Brain pericyte (primary cell): ENCODE measurements at regions not wholly inside any gene's neighbourhood (a gene's known extent, or its start where the extent isn't known, plus 50 kb on each side); places are given as distances from the start of the nearest gene placed in this dataset.
A peak's percentile ranks its signal among the peaks of the same experiment; 100 is the strongest.
"Not testable (repeated sequence)": the region's sequence is repeated elsewhere in the genome, so short reads cannot be mapped to it uniquely, and the experiment has no call there.

Experiments
- DNase-seq: peaks from one replicate; pipeline ENCODE4 v3.0.0-alpha.2; 2012; ENCODE audit warnings: low read depth, low spot score

DNA sequence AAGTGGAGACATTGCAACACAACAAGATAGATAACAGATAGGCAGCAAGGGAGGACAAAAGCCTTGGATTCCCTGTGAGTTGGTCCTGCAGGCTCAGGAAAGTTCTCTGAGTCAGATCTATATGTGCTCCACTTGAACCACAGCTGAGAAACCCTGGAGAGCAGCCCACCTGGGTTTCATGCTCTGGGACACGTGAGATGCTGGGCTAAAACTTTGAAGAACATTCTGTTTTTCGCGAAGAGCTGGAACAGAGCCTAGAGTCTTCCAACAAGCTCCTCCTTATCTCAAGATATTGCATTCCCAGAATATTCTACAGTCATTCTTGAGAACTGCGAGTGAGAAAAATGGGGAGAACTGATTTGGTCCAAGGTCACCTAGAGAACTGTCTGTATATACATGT lies 583.0 kb upstream of the ROBO1 start:
- no peak for DNase-seq

DNA sequence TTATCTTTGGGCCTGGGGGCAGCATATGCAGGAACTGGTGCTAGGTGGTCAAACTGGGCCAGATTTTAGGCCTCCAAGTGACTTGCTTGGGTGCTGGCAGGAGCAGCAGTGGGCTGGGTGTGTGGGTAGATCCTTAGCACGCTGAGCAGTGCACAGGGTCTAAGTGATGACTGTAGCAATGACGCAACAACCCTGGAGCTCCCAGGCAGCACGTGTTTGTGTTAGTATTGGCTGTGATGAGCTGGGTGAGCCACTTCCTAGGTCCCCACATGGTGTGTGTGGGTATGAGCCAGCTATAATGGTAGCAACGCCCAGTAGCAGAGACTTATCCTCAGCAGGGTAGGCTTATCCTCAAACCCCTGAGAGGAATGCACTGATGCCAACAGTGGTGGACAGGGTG lies 570.6 kb upstream of the ROBO1 start:
- DNase-seq = no peak

DNA sequence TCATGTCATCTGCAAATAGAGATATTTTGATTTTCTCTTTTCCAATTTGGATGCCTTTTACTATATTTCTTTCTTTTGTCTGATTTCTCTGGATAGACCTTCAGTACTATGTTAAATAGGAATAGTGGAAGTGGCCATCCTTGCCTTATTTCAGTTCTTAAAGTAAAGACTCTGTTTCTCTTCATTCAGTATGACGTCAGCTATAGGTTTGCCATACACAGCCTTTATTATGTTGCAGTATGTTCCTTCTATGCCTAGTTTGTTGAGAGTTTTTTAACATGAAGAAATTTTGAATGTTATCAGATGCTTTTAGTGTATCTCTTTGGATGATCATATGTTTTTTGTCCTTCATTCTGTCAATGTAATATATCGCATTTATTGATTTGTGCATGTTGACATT lies 566.7 kb upstream of the ROBO1 start:
- no peak for DNase-seq

- no peak for DNase-seq
Observed at GRCh38 chr3:80331494-80332170, 563.8 kb upstream of the ROBO1 start.

DNA sequence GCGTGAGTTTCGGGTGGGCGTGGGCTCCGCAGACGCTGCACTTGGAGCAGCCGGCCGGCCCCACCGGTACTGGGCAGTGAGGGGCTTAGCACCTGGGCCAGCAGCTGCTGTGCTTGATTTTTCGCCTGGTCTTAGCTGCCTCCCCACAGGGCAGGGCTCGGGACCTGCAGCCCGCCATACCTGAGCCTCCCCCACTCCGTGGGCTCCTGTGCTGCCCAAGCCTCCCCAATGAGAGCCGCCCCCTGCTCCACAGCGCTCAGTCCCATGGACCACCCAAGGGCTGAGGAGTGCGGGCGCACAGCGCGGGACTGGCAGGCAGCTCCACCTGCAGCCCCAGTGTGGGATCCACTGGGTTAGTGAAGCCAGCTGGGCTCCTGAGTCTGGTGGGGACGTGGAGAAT lies 546.7 kb upstream of the ROBO1 start:
- DNase-seq = not testable (repeated sequence)

DNA sequence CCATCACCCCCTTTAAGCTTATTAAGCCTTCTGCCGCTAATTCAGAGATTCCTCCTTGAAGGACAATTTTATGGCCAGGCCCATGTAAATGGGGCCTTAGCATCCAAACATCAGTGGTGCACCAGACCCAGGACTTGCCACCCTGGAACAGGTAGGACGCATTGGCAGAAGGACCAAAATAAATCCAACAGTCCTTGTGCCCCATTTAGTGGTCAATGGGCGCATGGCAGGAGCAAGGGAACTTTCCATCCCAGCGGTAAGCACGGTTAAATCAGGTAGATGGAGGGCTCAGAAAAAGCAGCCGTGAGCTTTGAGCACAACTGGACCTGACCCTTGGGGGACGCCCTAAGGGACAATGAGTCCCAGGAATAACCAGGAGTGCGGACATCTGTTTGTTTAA lies 540.8 kb upstream of the ROBO1 start:
- no peak for DNase-seq

DNA sequence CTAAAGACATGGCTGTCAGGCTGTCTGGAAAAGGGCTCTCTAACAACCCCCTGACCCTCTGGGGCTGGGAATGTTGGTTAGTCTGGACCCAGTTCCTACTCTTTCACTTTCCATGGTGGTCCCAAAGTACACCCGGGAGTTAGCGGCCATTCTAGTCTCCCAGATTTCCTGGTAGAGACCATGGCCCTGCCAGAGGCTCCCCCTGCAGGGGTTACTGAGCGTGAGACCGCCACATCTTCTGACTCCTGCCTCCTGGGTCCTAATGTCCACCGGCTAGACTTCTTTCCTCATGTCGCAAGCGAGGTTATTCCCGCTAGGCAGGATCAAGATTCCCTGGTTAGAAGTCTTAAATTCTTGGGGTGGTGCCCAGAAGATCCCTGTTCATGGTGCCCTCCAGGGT lies 540.0 kb upstream of the ROBO1 start:
- DNase-seq = no peak

GRCh38 chr3:80297720-80298119 lies 529.9 kb upstream of the ROBO1 start:
- no peak for DNase-seq

DNA sequence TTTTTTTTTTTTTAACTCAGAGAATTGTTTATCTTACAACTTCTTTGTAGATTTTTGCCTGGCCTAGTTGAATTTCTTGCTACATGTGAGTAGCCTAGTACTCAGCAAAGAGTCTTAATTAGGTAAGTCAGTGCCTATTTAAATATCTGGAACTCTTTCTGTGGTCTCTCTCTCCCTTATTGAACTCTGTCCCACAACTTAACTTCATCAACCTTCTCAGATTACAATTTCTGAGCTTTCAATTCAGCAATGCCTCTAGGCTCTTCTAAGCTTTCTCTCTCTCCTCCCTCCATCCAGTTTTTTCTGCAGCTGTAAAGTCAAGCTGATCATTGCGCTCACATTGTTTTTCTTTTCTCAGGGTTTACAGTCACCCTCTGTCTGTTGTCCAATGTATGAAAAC lies 517.6 kb upstream of the ROBO1 start:
- peak; percentile 17 for DNase-seq

GRCh38 chr3:80283783-80284182 lies 516.0 kb upstream of the ROBO1 start:
- no peak for DNase-seq

DNA sequence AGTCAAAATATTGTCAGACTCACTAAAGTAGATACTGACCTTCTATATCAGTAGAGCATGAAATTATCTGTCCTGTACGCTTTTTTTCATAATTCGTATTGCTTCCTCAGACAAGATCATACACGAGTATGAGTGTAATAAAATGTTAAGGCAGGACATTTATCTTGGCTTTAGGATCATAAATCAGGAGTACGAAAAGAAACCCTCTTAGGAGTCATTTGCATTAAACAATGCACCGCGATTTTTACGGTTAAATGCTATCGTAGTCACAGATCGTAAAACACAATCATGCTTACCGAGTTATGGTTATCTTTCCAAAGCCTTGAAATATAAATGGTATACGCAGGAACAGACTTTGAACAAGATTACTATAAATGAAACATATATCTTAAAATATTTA lies 510.3 kb upstream of the ROBO1 start:
- no peak for DNase-seq

DNA sequence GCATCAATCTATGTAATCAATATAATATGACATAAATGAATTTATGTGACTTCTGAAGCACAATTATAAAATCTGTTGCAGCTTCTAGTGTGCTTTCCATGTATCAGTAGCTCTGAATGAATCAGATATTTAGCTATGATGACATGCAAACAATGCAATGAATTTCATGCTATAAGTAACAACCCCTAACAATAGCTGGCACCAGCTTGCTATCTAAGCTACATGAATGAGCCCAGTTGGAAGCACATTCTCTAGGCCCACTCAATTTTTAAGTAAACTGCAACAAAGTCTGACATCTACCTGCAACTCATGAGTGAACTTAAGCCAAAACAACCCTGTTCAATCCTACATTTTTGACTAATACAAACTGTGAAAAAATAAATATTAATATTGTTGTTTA lies 507.3 kb upstream of the ROBO1 start:
- no peak for DNase-seq

DNA sequence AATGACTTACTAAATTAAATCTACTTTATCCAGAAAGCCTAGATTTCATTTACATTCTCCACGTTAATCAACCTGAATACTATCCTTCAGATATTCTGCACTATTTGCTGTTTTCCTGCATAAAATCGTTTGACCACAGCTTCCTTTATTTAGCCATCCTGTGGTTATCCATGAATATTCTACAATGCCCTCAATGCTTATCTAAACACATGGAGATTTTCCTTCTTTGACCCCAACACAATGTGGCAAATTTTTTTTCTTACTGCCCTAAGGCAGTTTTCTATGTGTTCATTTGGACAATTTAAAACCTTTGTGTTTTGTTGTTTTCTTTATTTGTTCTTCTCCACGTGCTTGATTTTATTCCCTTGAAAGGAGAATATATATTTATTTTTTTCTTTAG lies 495.5 kb upstream of the ROBO1 start:
- DNase-seq = no peak

DNA sequence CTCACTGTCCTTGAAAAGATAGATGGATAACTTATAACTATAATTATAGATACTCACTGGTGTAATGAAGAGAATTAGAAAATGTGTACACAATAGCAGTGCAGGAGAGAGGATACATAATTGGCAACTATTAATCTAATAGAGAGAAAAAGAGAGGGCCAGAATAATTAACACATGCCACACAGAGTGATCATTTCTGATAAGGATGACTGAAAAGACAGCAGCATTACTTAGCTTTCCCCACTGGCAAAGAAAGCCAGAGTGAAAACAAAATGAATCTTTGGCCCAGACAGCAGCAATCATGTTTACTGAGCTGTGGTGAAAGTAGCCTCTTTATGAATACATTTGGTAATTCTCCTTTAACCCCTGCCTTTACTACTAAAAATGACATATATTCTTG lies 493.3 kb upstream of the ROBO1 start:
- DNase-seq = no peak

GRCh38 chr3:80259736-80260135 lies 491.9 kb upstream of the ROBO1 start:
- no peak for DNase-seq

- no peak for DNase-seq
Observed at GRCh38 chr3:80252113-80252512, 484.3 kb upstream of the ROBO1 start.

DNA sequence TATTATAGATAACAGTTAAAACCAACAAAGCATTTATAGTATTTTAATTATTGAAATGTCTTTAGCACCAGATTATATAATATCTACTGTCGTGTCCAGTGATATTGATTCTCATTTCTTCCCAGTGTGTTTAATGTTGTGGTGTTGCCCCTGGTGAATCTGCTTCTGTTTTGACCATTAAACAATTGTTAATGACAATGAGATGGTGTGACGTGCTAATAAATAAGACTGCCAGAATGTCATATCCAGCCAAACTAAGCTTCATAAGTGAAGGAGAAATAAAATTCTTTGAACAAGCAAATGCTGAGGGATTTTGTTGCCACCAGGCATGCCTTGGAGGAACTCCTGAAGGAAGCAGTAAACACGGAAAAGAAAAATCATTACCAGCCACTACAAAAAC lies 480.0 kb upstream of the ROBO1 start:
- DNase-seq = no peak

- no peak for DNase-seq
Observed at GRCh38 chr3:80244390-80244789, 476.6 kb upstream of the ROBO1 start.

DNA sequence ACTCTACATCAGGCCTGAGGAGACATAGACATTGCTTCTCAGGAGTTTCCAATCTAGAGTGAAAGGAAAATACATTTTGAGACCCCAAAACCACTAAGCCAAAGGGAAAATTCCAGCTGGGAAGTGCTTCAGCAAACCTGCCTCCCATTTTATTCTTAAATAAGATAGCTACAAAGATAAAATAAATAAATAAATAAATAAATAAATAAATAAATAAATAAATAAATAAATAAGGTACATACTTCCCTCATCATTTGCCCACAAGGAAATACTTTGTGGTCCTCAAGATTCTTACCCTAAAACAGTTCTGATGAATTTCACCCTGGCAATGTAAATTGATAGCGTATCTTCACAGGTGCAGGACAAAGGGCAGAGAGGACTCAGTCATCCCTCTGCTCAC lies 474.0 kb upstream of the ROBO1 start:
- DNase-seq = no peak

- no peak for DNase-seq
Observed at GRCh38 chr3:80239301-80239700, 471.5 kb upstream of the ROBO1 start.

- no peak for DNase-seq
Observed at GRCh38 chr3:80238606-80239005, 470.8 kb upstream of the ROBO1 start.

DNA sequence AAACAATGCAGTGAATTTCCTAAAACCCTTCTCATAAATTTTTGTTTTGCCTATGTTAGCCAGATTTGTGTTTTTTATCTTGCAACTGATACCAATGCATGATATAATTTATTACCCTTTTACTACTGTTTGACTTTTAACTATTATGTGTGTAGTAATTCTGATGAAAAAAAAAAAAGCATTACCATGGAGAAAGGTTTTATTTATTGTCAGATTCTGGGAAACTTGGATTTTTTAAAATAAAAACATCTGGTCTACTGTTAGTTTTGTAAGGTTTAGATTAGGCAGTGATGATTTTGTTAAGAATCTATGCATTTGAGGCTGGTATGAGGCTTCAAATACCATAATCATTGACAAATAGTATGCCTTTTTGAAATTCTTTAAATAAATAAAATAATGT lies 470.4 kb upstream of the ROBO1 start:
- no peak for DNase-seq

GRCh38 chr3:80234706-80235105 lies 466.9 kb upstream of the ROBO1 start:
- no peak for DNase-seq

DNA sequence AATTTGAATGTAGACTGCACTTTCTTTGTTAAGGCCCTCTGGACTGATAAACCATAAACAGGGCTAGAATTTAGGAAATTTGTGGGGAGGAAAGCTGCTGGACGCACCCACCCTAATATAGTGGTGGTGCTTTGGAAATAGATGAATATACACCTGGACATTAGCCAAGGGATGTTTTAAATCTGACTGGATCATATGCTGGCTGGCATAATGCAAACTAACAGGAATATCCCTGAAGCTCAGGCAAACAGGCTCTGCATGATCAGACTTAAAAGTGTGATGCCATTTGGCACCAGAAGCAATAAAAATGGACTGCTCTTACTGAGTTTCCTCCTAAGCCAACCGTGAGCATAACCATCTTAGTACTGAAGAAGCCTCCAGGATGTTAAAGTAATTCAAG lies 465.8 kb upstream of the ROBO1 start:
- DNase-seq = no peak
